HG02973 (cell line): ENCODE measurements at regions not wholly inside any gene's neighbourhood (a gene's known extent, or its start where the extent isn't known, plus 50 kb on each side); places are given as distances from the start of the nearest gene placed in this dataset.
"Not testable (repeated sequence)": the region's sequence is repeated elsewhere in the genome, so short reads cannot be mapped to it uniquely, and the experiment has no call there.

Experiments used
- ATAC-seq: cut with Tn5 transposase; IDR thresholded peaks from one replicate; pipeline ENCODE4 v1.9.1; 2021; ENCODE audit warnings: moderate library complexity; ENCODE audit not compliant: unreplicated experiment

DNA sequence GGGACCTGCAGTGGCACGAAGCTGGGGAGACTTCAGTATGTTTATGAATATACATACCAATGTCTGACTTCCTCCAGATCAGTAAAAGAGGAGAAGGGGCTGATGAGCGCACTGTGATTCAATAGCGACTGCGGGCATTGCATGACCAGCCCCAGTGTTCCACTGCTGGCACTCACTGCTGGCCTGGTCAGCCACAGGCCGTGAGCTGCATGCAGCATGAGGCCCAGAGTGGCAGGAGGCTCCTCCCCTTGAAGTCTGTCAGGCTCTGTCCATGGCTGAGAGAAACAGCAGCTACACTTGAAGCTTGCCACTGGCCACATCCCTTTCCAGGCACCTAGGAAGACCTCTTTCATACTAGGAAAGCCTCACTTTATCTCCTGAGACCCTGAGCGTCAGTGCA lies 265.9 kb upstream of the CDYL start:
- no peak for ATAC-seq

DNA sequence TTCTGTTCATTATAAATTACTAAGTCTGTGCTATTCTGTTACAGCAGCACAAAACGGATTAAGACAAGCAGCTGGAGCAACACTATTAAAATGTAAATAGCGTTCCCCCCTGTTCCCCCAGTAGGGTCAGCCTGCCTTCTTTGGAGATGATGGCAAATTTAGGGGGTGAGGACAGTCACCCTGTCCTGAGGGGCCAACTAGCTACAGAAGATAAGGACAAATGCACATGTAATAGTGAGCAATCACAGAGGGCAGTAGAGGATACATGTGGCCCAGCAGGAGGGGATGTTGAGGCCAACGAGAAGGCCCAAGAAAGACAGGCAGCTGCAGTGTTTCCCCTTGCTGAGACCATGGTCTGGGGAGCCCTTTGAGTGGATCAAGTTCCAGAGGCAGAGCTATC lies 266.7 kb upstream of the CDYL start:
- no peak for ATAC-seq

DNA sequence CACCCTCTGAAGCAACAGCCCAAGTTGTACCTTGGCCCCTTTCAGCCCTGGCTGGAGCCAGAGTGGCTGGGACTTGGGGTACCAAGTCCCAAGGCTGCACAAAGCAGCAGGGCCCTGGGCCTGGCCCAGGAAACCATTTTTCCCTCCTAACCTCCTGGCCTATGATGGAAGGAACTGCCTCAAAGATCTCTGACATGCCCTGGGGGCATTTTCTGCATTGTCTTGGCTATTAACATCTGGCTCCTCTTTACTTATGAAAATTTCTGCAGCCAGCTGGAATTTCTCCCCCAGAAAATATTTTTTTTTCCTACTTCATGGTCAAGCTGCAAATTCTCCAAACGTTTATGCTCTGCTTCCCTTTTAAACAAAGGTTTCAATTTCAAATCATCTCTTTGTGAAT lies 269.4 kb upstream of the CDYL start:
- no peak for ATAC-seq

DNA sequence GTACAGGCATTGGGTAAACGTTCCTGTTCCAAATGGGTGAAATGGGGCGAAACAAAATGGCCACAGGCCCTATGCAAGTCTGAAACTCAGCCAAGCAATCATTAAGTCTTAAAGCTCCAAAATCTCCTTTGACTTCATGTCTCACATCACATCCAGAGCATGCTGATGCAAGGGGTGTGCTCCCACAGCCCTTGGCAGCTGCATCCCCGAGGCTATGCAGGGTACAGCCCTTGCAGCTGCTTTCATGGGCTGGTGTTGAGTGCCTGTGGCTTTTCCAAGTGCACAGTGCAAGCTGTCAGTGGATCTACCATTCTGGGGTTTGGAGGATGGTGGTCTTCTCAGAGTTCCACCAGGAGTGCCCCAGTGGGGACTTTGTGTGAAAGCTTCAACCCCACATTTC lies 270.0 kb upstream of the CDYL start:
- ATAC-seq, result no peak

DNA sequence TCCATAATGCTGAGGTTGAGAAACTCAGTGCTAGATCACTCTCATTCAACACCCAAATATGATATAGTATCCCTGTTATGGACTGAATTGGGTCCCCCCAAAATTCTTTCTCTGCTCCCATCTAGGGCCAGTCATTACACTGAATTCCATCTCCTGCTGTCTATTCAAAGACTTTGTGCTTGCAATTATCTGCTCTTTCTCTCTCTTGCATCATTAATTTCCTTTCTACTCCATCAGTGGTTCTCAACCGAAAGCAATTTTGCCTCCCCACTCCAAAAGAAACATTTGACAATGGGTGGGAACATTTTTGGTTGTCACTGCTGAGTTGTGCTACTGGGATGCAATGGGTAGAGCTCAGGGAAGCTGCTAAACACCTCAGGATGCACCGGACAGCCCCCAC lies 271.5 kb upstream of the CDYL start:
- ATAC-seq, result no peak

DNA sequence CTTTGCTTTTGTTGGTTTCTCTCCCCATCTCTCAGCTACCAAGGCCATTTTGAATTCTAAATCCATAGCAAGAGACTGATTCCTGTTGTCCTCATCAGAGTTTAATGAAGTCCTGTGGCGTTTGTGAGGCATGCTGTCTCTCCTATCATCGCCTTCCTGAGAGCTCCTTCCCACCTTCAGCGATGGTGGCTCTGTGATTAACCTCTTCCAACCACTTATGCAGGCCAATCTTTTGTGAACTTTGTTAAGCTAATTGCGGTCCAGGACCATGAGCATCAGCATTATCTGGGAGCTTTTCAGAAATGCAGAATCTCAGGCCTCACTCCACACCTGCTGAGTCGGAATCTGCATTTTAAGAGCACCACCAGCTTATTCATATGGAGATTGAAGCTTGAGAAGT lies 272.5 kb upstream of the CDYL start:
- no peak for ATAC-seq

DNA sequence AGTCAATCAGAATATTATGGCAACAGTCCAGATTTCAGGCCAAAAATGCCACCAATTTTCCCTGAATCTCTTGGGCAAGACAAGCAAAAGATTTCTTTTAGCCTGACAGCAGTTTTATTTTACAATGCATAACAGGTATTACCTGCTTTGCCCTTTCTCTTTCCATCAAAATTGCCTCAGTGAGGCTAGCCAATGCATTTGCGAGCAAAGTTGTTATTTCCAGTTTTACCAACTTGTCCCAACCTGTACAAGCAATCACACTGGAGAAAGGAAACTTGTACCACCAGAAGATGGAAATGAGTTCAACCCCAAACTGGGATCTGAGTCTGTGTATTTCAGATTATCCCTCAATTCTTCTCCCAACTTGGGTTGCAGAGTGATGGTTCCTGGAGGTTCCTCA lies 279.9 kb upstream of the CDYL start:
- ATAC-seq, result no peak

DNA sequence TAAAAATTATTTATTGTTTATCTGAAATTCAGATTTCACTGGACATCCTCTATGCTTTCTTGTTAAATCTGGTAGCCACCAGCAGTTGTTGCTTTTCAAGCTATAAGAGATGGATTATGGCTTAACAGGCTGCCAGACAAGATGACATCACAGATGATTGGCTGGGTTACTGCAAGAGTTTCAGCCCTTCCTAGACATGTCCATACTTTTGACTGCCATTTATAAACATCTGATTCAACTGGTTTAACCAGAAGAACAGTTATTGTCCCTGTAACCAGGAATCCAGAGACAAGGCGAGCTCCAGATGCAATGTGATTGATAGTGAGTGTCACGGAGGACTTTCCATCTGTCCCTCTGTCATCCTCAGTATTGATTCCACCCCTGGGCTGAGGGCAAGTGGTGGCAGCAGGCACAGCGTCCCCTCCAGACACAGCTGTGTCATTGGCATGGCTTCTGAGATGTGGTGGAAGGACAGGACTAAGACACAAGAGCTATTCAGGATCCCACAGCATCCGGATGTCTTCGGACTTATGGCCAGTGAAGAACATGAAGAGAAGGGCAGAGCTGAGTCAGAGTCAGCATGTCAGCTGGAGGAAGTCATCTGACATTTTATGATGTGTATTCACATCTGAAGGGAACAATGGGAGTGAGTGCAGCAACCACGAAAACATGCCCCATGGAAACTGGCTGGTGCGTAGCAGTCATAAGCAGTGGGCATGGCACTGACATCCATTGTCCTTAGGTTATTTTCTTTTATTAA lies 284.5 kb upstream of the CDYL start:
- ATAC-seq, result no peak

DNA sequence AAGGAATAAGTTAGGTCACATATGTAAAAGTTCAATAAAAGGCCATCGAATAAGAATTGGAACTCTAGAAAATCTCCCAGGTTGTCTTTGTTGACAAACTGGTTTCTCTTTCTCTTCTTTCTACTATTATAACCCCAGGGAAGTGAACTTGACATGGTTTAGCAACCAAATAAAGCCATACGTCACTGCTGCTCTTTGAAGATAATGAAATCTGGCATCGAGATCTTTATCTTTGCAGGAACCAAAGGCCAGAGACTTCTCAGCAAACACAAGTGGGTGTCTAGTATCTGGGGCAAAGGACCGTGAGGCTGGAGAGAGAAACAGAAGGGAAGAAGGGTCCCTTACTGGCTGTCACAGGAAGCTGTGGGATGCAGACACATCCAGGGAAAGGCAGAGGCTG lies 286.7 kb upstream of the CDYL start:
- ATAC-seq, result no peak

DNA sequence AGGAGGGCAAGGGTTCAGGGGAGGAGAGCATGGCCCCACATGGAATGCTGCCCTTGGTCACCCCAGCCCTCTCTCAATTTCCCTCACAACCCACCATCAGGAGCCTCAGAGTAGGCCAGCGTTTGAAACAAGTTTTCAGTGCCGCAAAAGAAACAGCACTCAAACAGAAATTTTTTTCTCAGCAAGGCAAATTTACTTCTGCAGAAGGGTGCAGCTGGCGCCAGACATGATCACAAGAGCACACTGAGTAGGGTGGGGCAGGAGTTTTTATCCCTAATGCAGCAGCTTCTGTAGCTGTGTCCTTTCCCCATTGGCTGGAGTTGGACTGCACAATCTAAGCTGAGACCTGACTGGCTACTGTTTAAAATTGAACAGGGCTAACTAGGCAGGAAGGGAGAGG lies 287.8 kb upstream of the CDYL start:
- ATAC-seq, result no peak

DNA sequence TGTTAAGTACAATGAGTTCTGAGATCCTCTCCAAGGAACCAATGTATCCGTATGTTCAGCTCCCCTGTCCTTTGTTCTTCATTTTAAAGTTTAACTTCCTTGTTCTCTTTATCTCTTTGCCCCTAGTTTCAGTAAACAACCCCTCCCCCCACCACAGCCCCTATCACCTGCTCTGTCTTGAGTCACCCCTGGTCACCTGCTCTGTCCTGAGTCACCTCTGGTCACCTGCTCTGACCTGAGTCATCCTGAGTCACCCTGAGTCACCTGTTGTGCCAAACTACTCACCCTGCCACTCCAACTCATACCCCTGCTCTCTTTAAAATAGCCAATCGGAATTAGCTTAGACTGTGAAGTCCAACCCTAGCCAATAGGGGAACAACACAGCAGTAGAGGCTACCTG lies 288.7 kb upstream of the CDYL start:
- ATAC-seq, result no peak

DNA sequence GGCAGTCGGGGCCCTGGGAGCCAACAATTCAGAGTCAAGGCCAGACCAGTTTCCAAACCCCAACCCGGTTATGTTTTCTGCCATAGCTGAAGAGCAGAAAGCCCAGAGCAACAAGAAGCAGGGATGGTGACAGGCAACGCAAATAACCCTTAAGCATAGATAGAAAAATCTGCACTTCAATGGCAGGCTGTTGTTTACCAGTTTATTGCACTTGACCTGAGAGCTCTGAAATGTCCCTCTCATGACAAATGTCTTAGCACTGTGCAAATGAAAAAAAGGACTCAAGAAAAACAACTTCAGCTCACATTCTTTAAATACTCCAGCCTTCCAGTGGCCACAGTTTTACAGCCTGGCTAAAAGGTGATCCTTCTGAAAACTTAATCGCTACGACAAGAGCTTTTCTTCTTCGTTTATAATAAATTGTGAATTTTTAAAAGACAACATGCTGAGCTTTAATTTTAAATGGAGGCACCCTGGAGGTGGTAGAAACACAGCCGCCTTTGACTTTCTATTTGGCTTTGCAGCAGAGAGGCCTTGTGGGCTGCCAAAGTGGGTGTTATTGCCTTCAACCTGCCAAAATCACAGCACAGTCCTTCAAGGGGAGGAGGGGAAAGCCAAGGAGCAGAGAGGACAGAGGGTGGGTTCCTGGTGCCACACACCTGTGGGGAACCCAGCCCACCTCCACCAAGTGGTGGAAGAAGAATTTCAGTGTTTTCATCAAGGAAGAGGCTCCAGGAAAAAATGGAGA lies 289.5 kb upstream of the CDYL start:
- no peak for ATAC-seq

DNA sequence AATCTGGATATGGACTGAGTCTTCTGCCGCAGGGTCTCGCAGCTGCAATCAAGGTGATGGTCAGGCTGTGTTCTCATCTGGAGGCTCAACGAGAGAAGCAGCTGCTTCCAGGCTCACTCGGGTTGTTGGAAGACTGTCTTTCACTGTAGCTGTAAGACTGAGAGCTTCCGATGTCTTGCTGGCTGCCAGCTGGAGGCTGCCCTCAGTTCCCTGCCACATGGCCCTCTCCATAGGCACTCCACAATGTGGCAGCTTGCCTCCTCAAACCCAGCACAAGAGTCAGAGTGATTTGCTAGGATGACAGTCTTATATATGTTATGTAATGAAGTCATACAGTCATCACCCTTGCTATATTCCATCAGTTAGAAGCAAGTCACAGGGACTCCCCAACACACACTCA lies 290.5 kb upstream of the CDYL start:
- no peak for ATAC-seq

DNA sequence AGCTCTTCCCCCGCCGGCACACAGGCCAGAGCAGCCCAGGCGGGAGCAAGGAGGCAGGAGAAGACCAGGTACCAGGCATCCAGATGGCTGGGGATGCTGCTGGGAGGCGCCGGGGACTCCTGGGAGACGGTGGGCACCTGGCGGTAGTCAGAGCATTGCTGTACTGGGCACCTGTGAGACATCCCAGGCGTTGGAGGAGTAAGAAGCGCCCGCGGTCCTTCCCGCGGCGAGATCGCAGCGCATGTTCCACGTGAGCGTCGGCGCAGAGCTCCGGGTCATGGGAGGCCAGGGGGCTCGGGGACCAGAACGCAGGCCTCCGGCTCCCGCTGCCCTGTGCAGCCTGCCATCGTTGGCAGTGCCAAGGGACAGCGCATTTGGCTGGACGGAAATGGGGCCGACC lies 293.7 kb upstream of the CDYL start:
- no peak for ATAC-seq

DNA sequence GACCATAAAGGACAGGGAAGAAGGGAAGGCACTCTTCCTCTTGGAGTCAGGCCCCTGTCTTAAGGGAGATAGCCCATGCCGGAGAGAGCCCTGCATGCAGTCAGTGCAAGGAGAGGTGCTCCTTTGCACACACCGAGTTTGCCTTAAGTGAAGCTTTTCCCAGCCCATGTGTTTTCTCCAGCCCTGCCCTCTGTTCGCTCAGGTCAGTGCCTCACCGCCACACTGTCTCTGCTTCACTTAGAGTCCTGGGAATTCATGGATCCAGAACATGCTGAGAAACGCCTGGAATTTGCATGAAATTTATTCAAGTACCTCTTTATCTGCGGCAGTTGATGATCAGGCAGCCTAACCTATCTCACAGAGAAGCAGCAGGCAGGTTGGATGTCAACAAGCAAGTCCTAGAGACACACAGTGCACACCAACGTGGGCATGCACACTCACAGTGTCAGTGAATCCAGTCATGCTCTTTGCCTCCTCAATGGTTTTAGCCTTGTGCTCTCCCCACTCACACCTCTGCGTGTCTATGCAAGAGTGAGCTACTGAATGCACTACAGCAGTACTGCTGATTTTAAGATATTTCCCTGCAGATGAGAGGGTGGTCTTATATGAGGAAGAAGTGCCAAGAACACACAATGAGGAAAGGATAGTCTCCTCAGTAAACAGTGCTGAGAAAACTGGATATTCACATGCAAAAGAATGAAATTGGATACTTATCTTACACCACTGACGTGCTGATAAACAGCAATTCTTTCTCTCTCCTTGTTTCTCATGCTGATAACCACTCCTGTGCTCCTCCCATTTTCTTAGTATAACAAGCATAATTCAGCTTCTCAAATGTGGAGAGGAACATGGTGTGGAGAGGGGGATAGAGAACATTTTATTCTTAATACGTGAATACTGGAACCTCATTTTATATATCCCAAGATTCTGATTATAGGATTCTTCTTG lies 295.1 kb upstream of the CDYL start:
- no peak for ATAC-seq

DNA sequence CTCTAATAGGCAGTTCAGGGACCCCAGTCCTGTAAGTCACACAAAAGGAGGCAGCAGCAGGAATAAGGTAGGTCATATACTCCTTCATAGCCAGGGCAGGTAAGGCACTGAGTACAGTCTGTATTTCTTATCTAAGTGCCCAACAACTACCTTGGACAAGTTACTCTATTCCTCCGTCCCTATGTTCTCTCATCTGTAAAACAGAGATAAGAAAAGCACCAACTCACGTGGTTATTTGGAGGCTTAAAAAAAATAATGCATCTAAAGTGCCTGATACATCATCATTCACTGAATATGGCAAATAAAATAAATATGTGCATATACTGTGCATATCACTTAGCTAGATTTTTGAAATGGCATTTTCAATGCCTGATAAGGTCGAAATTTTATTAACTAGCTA lies 298.1 kb upstream of the CDYL start:
- ATAC-seq, result no peak

DNA sequence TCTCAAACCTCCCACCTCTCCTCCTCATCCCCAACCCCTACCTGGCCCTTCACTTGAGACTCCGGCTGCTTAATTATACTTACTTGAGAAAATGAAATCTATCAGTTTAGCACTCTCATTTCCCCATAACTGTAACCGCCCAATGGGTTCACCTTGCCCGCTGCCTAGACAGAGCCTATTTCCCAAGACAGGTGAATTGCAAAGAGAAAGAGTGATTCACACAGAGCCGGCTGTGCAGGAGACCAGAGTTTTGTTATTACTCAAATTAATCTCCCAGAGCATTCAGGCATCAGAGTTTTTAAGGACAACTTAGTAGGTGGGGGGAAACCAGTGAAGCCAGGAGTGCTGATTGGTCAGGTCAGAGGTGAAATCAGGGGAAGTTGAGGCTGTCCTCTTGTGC lies 301.4 kb upstream of the CDYL start:
- no peak for ATAC-seq

DNA sequence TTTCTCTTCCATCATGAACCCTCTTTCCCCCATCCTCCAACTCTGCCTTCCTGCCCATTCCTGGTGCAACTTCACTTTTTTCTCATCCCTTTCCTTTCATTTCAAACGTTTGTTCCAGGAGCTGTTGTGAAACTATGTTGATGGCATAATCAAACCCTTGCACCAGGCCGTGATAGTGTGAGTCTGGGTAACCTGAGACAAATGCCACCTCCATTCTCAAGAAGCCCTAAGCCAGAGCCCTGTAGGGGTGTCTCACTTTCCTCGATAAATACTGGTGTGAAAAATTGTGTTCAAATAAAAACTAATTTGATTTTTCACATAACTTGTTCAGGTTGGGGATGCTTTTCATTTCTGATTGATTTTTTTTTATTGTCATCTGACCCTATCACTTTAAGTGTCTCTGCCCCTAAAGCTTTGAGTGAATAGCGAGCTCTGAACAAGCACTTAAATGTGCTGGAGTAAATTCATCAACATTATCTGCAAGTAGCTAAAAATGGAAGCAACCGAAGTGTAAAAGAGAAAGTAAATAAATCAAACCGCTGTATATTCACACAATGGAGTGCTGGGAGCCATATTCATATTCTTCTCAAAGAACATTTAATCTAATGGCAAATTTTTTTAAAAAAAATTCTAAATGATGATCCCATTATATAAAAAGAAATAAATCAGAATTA lies 303.1 kb upstream of the CDYL start:
- ATAC-seq, result no peak

DNA sequence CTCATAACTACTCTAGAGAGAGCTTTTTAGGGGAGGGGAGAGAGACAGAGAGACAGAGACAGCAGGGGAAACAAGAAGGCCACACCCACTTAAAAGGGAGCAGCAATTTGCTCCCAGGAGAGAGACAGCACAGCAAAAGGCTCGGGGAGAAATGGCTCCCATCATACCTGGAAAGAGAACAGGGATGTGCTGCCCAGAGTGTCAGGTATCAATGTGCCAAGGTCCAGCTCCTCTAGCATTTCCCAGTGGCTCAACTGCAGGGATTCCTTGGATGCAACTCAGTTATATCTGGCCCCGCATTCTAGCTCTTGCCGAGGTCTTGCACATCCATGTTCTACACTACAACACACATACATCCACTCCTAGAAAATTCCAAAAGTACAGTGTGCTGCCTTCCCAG lies 304.0 kb upstream of the CDYL start:
- no peak for ATAC-seq

DNA sequence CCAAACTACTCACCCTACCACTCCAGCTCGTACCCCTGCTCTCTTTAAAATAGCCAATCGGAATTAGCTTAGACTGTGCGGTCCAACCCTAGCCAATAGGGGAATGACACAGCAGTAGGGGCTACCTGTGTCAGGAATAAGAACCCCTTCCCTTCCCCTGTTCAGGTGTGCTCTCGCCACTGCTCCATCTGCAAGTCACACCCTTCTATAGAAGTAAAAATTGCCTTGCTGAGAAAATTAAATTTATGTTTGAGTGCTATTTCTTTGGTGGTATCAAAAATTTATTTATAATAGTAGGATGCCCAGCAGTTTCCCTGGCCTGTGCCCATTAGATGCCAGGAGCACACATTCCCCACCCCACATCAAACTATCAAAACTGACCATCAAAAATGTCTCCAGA lies 304.7 kb upstream of the CDYL start:
- ATAC-seq, result not testable (repeated sequence)

DNA sequence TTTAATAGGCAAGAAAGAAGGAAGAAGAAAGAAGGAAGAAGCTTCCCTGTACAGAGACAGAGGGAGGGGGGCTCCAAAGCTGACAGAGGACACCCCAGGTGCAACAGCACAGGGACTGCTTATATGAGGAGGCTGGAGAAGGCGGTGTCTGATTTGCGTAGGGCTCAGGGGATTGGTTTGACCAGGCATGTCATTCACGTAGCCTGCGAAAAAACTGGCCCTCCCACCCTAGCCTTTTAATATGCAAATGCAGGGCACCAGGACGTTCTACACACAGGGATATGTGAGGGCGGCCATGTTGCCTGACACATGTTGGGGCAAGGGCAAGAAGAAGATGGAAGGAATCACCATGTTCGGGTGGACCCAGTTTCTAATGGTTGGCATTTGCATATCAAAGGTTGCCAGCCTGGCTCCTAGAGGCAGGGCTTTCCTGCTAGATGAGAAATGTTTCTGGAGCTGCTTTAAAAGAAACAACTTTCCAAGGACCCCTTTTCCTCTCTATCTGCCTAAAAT lies 305.4 kb upstream of the CDYL start:
- no peak for ATAC-seq
